ACC112 (cell line): ENCODE measurements at regions not wholly inside any gene's neighbourhood (a gene's known extent, or its start where the extent isn't known, plus 50 kb on each side); places are given as distances from the start of the nearest gene placed in this dataset.
A peak's percentile ranks its signal among the peaks of the same experiment; 100 is the strongest.

Experiments used
- H2AFZ ChIP-seq: fragments of 200-600 bp; sonication (generic); one replicate; pipeline ENCODE4 v1.6.0; 2017; ENCODE audit warnings: antibody characterized with exemption, low read length; ENCODE audit not compliant: unreplicated experiment
- H3K27ac ChIP-seq: fragments of 200-600 bp; sonication (generic); 2 replicates; pipeline ENCODE4 v1.5.1; 2014; ENCODE audit warnings: low read depth, mild to moderate bottlenecking, antibody characterized with exemption, low read length, moderate library complexity
- H3K27me3 ChIP-seq: fragments of 200-600 bp; sonication (generic); 2 replicates; pipeline ENCODE4 v1.6.1; 2014; ENCODE audit warnings: mild to moderate bottlenecking, antibody characterized with exemption, low read length, moderate library complexity, mixed read lengths; ENCODE audit not compliant: insufficient read depth
- H3K36me3 ChIP-seq: fragments of 200-600 bp; sonication (generic); 2 replicates; pipeline ENCODE4 v1.6.1; 2016; ENCODE audit warnings: mild to moderate bottlenecking, antibody characterized with exemption, low read length, moderate library complexity, mixed read lengths; ENCODE audit not compliant: insufficient read depth
- H3K4me1 ChIP-seq: fragments of 200-600 bp; sonication (generic); one replicate; pipeline ENCODE4 v1.6.1; 2016; ENCODE audit warnings: low read length, mixed read lengths; ENCODE audit not compliant: insufficient read depth, unreplicated experiment, control insufficient read depth
- H3K4me3 ChIP-seq: fragments of 200-600 bp; sonication (generic); 2 replicates; pipeline ENCODE4 v1.5.1; 2014; ENCODE audit warnings: mild to moderate bottlenecking, low read depth, low read length
- H3K79me2 ChIP-seq: fragments of 200-600 bp; sonication (generic); one replicate; pipeline ENCODE4 v1.6.0; 2016; ENCODE audit warnings: low read length; ENCODE audit not compliant: control insufficient read depth, unreplicated experiment, insufficient read depth

GRCh38 chr3:72262736-72263135 is 477.8 kb upstream of the PROK2 start:
- Histone ChIP-seq H3K4me1 (no peaks in the 10 kb centered on the region), H3K79me2 (no peaks in the 10 kb centered on the region), H3K4me3 (no peak overlapping the region), H3K36me3 (no peaks in the 10 kb centered on the region), H3K27me3 (peaks cover under 1% of the 10 kb centered on the region; the same call in 1 of the 2 replicates), H2AFZ (no peak overlapping the region), H3K27ac (no peak overlapping the region)

- Histone ChIP-seq H3K27me3 (peaks cover 8% of the 10 kb centered on the region; the same call in 1 of the 2 replicates), H3K27ac (no peak overlapping the region), H3K36me3 (no peaks in the 10 kb centered on the region), H3K4me3 (no peak overlapping the region), H3K4me1 (no peaks in the 10 kb centered on the region), H3K79me2 (no peaks in the 10 kb centered on the region), H2AFZ (no peak overlapping the region)
Observed at GRCh38 chr3:72261566-72262564, 476.9 kb upstream of the PROK2 start.

GRCh38 chr3:72260588-72260910 is 475.6 kb upstream of the PROK2 start:
- H3K27ac ChIP-seq, result no peak overlapping the region
- H3K27me3 ChIP-seq, result peaks cover 14% of the 10 kb centered on the region; the same call in 1 of the 2 replicates
- no peaks in the 10 kb centered on the region for H3K36me3 ChIP-seq
- peaks cover 9% of the 10 kb centered on the region for H3K4me1 ChIP-seq
- no peak overlapping the region for H3K4me3 ChIP-seq
- no peaks in the 10 kb centered on the region for H3K79me2 ChIP-seq
- H2AFZ ChIP-seq, result no peak overlapping the region

GRCh38 chr3:72259755-72260587 is 475.0 kb upstream of the PROK2 start:
- Histone ChIP-seq H3K4me3 (no peak overlapping the region), H3K27me3 (peaks cover 14% of the 10 kb centered on the region; the same call in 1 of the 2 replicates), H3K27ac (no peak overlapping the region), H2AFZ (no peak overlapping the region), H3K79me2 (no peaks in the 10 kb centered on the region), H3K36me3 (no peaks in the 10 kb centered on the region), H3K4me1 (peaks cover 9% of the 10 kb centered on the region)

GRCh38 chr3:72258361-72259141 is 473.6 kb upstream of the PROK2 start:
- H3K27me3 ChIP-seq, result peaks cover 26% of the 10 kb centered on the region; the same call in 1 of the 2 replicates
- no peak overlapping the region for H2AFZ ChIP-seq
- no peak overlapping the region for H3K27ac ChIP-seq
- H3K79me2 ChIP-seq, result no peaks in the 10 kb centered on the region
- peaks cover 9% of the 10 kb centered on the region for H3K4me1 ChIP-seq
- no peak overlapping the region for H3K4me3 ChIP-seq
- H3K36me3 ChIP-seq, result no peaks in the 10 kb centered on the region

- H3K79me2 ChIP-seq, result no peaks in the 10 kb centered on the region
- H2AFZ ChIP-seq, result no peak overlapping the region
- no peak overlapping the region for H3K4me3 ChIP-seq
- H3K36me3 ChIP-seq, result no peaks in the 10 kb centered on the region
- no peak overlapping the region for H3K27ac ChIP-seq
- H3K27me3 ChIP-seq, result peaks cover 34% of the 10 kb centered on the region
- H3K4me1 ChIP-seq, result peaks cover 9% of the 10 kb centered on the region
Observed at GRCh38 chr3:72257738-72258137, 472.8 kb upstream of the PROK2 start.

GRCh38 chr3:72257203-72257602 is 472.3 kb upstream of the PROK2 start:
- H3K27ac ChIP-seq, result no peak overlapping the region
- no peaks in the 10 kb centered on the region for H3K36me3 ChIP-seq
- no peaks in the 10 kb centered on the region for H3K79me2 ChIP-seq
- no peak overlapping the region for H2AFZ ChIP-seq
- peaks cover 39% of the 10 kb centered on the region for H3K27me3 ChIP-seq
- H3K4me3 ChIP-seq, result no peak overlapping the region
- peaks cover 9% of the 10 kb centered on the region for H3K4me1 ChIP-seq

- H3K79me2 ChIP-seq, result no peaks in the 10 kb centered on the region
- no peak overlapping the region for H2AFZ ChIP-seq
- H3K4me3 ChIP-seq, result no peak overlapping the region
- H3K27ac ChIP-seq, result no peak overlapping the region
- peaks cover 44% of the 10 kb centered on the region for H3K27me3 ChIP-seq
- no peaks in the 10 kb centered on the region for H3K36me3 ChIP-seq
- peaks cover 9% of the 10 kb centered on the region for H3K4me1 ChIP-seq
Observed at GRCh38 chr3:72256716-72257115, 471.8 kb upstream of the PROK2 start.

GRCh38 chr3:72255791-72256559 is 471.0 kb upstream of the PROK2 start:
- H3K4me3 ChIP-seq, result peak overlapping the region; percentile 9; the same call in 1 of the 2 replicates
- peaks cover 9% of the 10 kb centered on the region for H3K4me1 ChIP-seq
- H3K27me3 ChIP-seq, result peaks cover 51% of the 10 kb centered on the region
- no peaks in the 10 kb centered on the region for H3K79me2 ChIP-seq
- no peaks in the 10 kb centered on the region for H3K36me3 ChIP-seq
- no peak overlapping the region for H2AFZ ChIP-seq
- H3K27ac ChIP-seq, result no peak overlapping the region
